Activated CD8-positive, alpha-beta memory T cell treated with anti-CD3 and anti-CD28 coated beads for 36 hours (primary cell): ENCODE measurements at regions not wholly inside any gene's neighbourhood (a gene's known extent, or its start where the extent isn't known, plus 50 kb on each side); places are given as distances from the start of the nearest gene placed in this dataset.
"Not testable (repeated sequence)": the region's sequence is repeated elsewhere in the genome, so short reads cannot be mapped to it uniquely, and the experiment has no call there.

ENCODE experiments used
- CTCF ChIA-PET: fragments of 350-600 bp; sonication (Branson Sonifier 250); formaldehyde crosslinking; loops from one replicate; lab custom pipeline; 2021; ENCODE audit warnings: antibody characterized with exemption; lab: Charles Lee
- POLR2A ChIA-PET: fragments of 350-600 bp; sonication (Branson Sonifier 250); formaldehyde crosslinking; loops from one replicate; lab custom pipeline; 2021; ENCODE audit warnings: antibody characterized with exemption; lab: Charles Lee

- POLR2A ChIA-PET: no interaction called here
- CTCF ChIA-PET: no interaction called here
These were observed 151.1 kb upstream of the TBX3 start for GRCh38 chr12:114835031-114835430.

- POLR2A ChIA-PET: no interaction called here
- CTCF ChIA-PET: no interaction called here
These were observed 150.6 kb upstream of the TBX3 start for GRCh38 chr12:114834621-114835020.

GRCh38 chr12:114829833-114830232, 145.9 kb upstream of the TBX3 start:
- POLR2A ChIA-PET: interaction anchor here (0.5 kb wide), 1 partner anchor 1571 kb away, joined by 3 read pairs; no protein-coding TSS in a partner anchor
- CTCF ChIA-PET: no interaction called here

GRCh38 chr12:114829244-114829643, 145.3 kb upstream of the TBX3 start:
- CTCF ChIA-PET, POLR2A ChIA-PET: not testable (repeated sequence)

- CTCF ChIA-PET: no interaction called here
- POLR2A ChIA-PET: no interaction called here
These were observed 143.5 kb upstream of the TBX3 start for GRCh38 chr12:114827461-114827860.

- POLR2A ChIA-PET: no interaction called here
- CTCF ChIA-PET: no interaction called here
These were observed 142.3 kb upstream of the TBX3 start for GRCh38 chr12:114826244-114826643.

GRCh38 chr12:114823724-114824123, 139.7 kb upstream of the TBX3 start:
- CTCF ChIA-PET: no interaction called here
- POLR2A ChIA-PET: no interaction called here

- POLR2A ChIA-PET: no interaction called here
- CTCF ChIA-PET: no interaction called here
These were observed 137.6 kb upstream of the TBX3 start for GRCh38 chr12:114821570-114821969.

- POLR2A ChIA-PET: no interaction called here
These were observed 136.8 kb upstream of the TBX3 start for GRCh38 chr12:114820796-114821195.

GRCh38 chr12:114817571-114818425, 133.8 kb upstream of the TBX3 start:
- POLR2A ChIA-PET: no interaction called here
- CTCF ChIA-PET: no interaction called here

More at GRCh38 chr12:114820796-114821195, 136.8 kb upstream of the TBX3 start:
- CTCF ChIA-PET: no interaction called here

- ChIA-PET CTCF (no interaction called here), POLR2A (no interaction called here)
These were observed 131.2 kb upstream of the TBX3 start for GRCh38 chr12:114815026-114815795.

GRCh38 chr12:114812858-114813761, 129.1 kb upstream of the TBX3 start:
- ChIA-PET CTCF (no interaction called here), POLR2A (no interaction called here)

GRCh38 chr12:114812384-114812783, 128.4 kb upstream of the TBX3 start:
- CTCF ChIA-PET: no interaction called here
- POLR2A ChIA-PET: no interaction called here

GRCh38 chr12:114809097-114809496, 125.1 kb upstream of the TBX3 start:
- CTCF ChIA-PET: interaction anchor here (0.5 kb wide), 1 partner anchor 339 kb away, joined by 3 read pairs; no protein-coding TSS in a partner anchor

GRCh38 chr12:114801381-114801780, 117.4 kb upstream of the TBX3 start:
- CTCF ChIA-PET, POLR2A ChIA-PET: not testable (repeated sequence)

More at GRCh38 chr12:114809097-114809496, 125.1 kb upstream of the TBX3 start:
- POLR2A ChIA-PET: no interaction called here

- POLR2A ChIA-PET, CTCF ChIA-PET: not testable (repeated sequence)
These were observed 116.6 kb upstream of the TBX3 start for GRCh38 chr12:114800566-114800965.

GRCh38 chr12:114799574-114800487, 115.9 kb upstream of the TBX3 start:
- ChIA-PET POLR2A (interaction anchor here (0.7 kb wide), 1 partner anchor 294 kb away, joined by 5 read pairs; no protein-coding TSS in a partner anchor), CTCF (no interaction called here)

GRCh38 chr12:114794049-114794558, 110.1 kb upstream of the TBX3 start:
- ChIA-PET CTCF (no interaction called here), POLR2A (no interaction called here)
